Caco-2 (cell line): ENCODE measurements at regions not wholly inside any gene's neighbourhood (a gene's known extent, or its start where the extent isn't known, plus 50 kb on each side); places are given as distances from the start of the nearest gene placed in this dataset.

Experiments used
- BruUV-seq: library from RNA; stranded (reverse); fragments of 400-500 nt; replicated peaks from 2 replicates; lab custom pipeline; 2021; lab: Mats Ljungman, UMichigan
- CTCF ChIA-PET: fragments of 300-600 bp; sonication (Branson Sonifier 250); formaldehyde crosslinking; loops from one replicate; lab custom pipeline; 2022; ENCODE audit warnings: antibody characterized with exemption; lab: Charles Lee
- POLR2A ChIA-PET: fragments of 300-600 bp; sonication (Branson Sonifier 250); formaldehyde crosslinking; loops from one replicate; lab custom pipeline; 2022; ENCODE audit warnings: antibody characterized with exemption; lab: Charles Lee
- DNase-seq, 2 experiments: peaks; one replicate each; pipeline versions ENCODE4 v3.0.0 to v3.0.0-alpha.2; 2020 to 2022
- H3K27me3 ChIP-seq: replicated peaks from 2 replicates; pipeline ENCODE4 v1.6.0; 2011; ENCODE audit warnings: low read length; ENCODE audit not compliant: control insufficient read depth, insufficient read depth
- H3K36me3 ChIP-seq: 2 replicates; pipeline ENCODE4 v1.5.1; 2011; ENCODE audit warnings: low read length; ENCODE audit not compliant: control insufficient read depth, insufficient read depth
- H3K4me1 ChIP-seq: fragments of 250-450 bp; sonication (Bioruptor Pico); 2 replicates; pipeline ENCODE4 v1.5.1; 2020; ENCODE audit warnings: mild to moderate bottlenecking
- H3K4me3 ChIP-seq: 2 replicates; pipeline ENCODE4 v1.5.1; 2011; ENCODE audit warnings: low read depth, mild to moderate bottlenecking, control low read depth, low read length
- H3K9me3 ChIP-seq: fragments of 250-450 bp; sonication (Bioruptor Pico); 2 replicates; pipeline ENCODE4 v1.5.1; 2020; ENCODE audit warnings: mild to moderate bottlenecking, moderate library complexity
- H3K27ac Mint-ChIP-seq: one replicate; pipeline ENCODE4 v1.8.0; 2022; ENCODE audit warnings: mixed read lengths; ENCODE audit not compliant: unreplicated experiment
- H3K27me3 Mint-ChIP-seq: one replicate; pipeline ENCODE4 v1.8.0; 2022; ENCODE audit warnings: mixed read lengths; ENCODE audit not compliant: insufficient read depth, unreplicated experiment
- H3K36me3 Mint-ChIP-seq: one replicate; pipeline ENCODE4 v1.8.0; 2022; ENCODE audit warnings: mild to moderate bottlenecking, mixed read lengths; ENCODE audit not compliant: insufficient read depth, unreplicated experiment
- H3K4me1 Mint-ChIP-seq: one replicate; pipeline ENCODE4 v1.8.0; 2022; ENCODE audit warnings: low read depth, mixed read lengths; ENCODE audit not compliant: unreplicated experiment
- H3K4me3 Mint-ChIP-seq: one replicate; pipeline ENCODE4 v1.8.0; 2022; ENCODE audit warnings: mild to moderate bottlenecking, moderate library complexity, mixed read lengths; ENCODE audit not compliant: unreplicated experiment
- H3K9me3 Mint-ChIP-seq: one replicate; pipeline ENCODE4 v1.8.0; 2022; ENCODE audit warnings: mixed read lengths; ENCODE audit not compliant: unreplicated experiment
- intact Hi-C: fragments of 100-400 bp; cut with micrococcal nuclease; formaldehyde crosslinking; loops from one replicate; pipeline ENCODE4 v1.10.0; 2022; ENCODE audit not compliant: unreplicated experiment
- TF ChIP-seq, protein P1 (sequence below), 2 experiments: fragments of 200-600 bp in 1 of 2; IDR thresholded peaks; 1 replicate in 1 of 2; 2 replicates in 1 of 2; pipeline versions ENCODE4 v1.5.1 to v1.8.0; 2011 to 2022; ENCODE audit warnings: antibody characterized with exemption in 1 of 2, control low read depth in 1 of 2, inconsistent platforms in 1 of 2, low read depth in 1 of 2, low read length in 1 of 2, mild to moderate bottlenecking in 1 of 2, moderate library complexity in 1 of 2; ENCODE audit not compliant: insufficient read depth in 1 of 2, severe bottlenecking in 1 of 2, unreplicated experiment in 1 of 2

DNA sequence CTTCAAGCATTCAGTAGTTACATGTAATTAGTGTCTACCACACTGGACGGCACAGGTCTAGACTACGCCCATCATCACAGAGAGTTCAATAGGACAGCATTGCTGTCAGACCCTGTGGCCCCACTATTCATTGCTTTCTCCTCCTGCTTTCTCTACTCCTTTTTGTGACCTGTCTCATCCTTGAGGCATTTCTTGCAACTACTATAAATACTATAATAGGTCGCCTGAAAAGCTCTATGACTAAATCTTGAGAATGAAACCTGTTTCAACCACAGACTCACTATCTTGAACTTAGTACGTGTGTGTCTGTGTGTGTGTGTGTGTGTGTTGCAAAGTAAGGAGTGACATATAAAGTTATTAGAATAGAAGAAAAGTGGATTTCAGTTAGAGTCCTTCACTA is 252.9 kb upstream of the KLF3 start:
- H3K36me3 Mint-ChIP-seq, result no peaks in the 10 kb centered on the region
- TF ChIP-seq, protein P1, sequence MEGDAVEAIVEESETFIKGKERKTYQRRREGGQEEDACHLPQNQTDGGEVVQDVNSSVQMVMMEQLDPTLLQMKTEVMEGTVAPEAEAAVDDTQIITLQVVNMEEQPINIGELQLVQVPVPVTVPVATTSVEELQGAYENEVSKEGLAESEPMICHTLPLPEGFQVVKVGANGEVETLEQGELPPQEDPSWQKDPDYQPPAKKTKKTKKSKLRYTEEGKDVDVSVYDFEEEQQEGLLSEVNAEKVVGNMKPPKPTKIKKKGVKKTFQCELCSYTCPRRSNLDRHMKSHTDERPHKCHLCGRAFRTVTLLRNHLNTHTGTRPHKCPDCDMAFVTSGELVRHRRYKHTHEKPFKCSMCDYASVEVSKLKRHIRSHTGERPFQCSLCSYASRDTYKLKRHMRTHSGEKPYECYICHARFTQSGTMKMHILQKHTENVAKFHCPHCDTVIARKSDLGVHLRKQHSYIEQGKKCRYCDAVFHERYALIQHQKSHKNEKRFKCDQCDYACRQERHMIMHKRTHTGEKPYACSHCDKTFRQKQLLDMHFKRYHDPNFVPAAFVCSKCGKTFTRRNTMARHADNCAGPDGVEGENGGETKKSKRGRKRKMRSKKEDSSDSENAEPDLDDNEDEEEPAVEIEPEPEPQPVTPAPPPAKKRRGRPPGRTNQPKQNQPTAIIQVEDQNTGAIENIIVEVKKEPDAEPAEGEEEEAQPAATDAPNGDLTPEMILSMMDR (IDR thresholded peaks at IDR 0.05; ENCODE audit: insufficient read depth in 1 of 2, low read depth in 1 of 2, low read length in 1 of 2, severe bottlenecking in 1 of 2, unreplicated experiment in 1 of 2), result no peak
- no peak overlapping the region for H3K4me3 Mint-ChIP-seq
- ChIA-PET POLR2A (no interaction called here), CTCF (no interaction called here)
- H3K27me3 ChIP-seq, result no peaks in the 10 kb centered on the region
- H3K27me3 Mint-ChIP-seq, result no peaks in the 10 kb centered on the region
- no peak for DNase-seq
- H3K4me1 Mint-ChIP-seq, result peaks cover 12% of the 10 kb centered on the region
- no TSS peak for BruUV-seq
- no peaks in the 10 kb centered on the region for H3K36me3 ChIP-seq
- H3K9me3 Mint-ChIP-seq, result no peaks in the 10 kb centered on the region
- H3K4me1 ChIP-seq, result peaks cover 15% of the 10 kb centered on the region
- H3K27ac Mint-ChIP-seq, result no peak overlapping the region
- no peaks in the 10 kb centered on the region for H3K9me3 ChIP-seq
- intact Hi-C loops, result loop anchor here (5.0 kb wide), 1 partner anchor 596 kb away; no protein-coding TSS in a partner anchor
- H3K4me3 ChIP-seq, result no peak overlapping the region

DNA sequence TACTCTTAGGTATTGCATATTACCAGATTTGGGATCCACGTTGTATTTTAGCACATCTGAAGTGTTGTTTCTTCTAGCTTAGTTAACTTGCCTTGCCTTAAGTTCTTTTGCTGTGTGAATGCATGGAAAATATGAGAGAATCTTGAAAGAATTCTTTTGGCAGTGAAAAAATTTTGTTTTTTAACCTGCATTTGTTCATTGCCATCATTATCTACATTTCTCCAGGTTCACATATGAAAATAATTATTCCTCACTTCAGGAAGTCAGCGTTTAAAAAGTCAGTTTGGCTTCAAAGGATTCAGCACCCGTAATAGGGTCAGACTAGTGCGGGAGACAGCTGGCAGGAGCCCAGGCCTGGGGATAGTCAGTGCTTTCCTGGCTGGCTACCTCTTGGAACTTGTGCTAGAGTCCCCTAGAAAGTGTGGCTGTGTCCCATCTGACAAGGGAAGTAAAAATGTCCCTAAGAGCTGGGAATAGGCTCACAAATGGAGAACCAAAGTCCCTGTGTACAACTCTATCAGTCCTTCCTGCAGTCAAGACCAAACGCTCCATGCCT is 251.9 kb upstream of the KLF3 start:
- no peaks in the 10 kb centered on the region for H3K36me3 Mint-ChIP-seq
- peaks cover 12% of the 10 kb centered on the region for H3K4me1 Mint-ChIP-seq
- POLR2A ChIA-PET, result no interaction called here
- Histone ChIP-seq H3K27me3 (no peaks in the 10 kb centered on the region), H3K36me3 (no peaks in the 10 kb centered on the region), H3K4me1 (peaks cover 15% of the 10 kb centered on the region), H3K9me3 (no peaks in the 10 kb centered on the region), H3K4me3 (no peak overlapping the region)
- intact Hi-C loops, result loop anchor here (5.0 kb wide), 1 partner anchor 595 kb away; no protein-coding TSS in a partner anchor
- no peaks in the 10 kb centered on the region for H3K27me3 Mint-ChIP-seq
- TF ChIP-seq, protein P1 (IDR thresholded peaks at IDR 0.05; ENCODE audit: insufficient read depth in 1 of 2, low read depth in 1 of 2, low read length in 1 of 2, severe bottlenecking in 1 of 2, unreplicated experiment in 1 of 2), result no peak
- BruUV-seq, result no TSS peak
- H3K27ac Mint-ChIP-seq, result no peak overlapping the region
- DNase-seq, result no peak
- no peaks in the 10 kb centered on the region for H3K9me3 Mint-ChIP-seq
- H3K4me3 Mint-ChIP-seq, result no peak overlapping the region
- CTCF ChIA-PET, result no interaction called here

DNA sequence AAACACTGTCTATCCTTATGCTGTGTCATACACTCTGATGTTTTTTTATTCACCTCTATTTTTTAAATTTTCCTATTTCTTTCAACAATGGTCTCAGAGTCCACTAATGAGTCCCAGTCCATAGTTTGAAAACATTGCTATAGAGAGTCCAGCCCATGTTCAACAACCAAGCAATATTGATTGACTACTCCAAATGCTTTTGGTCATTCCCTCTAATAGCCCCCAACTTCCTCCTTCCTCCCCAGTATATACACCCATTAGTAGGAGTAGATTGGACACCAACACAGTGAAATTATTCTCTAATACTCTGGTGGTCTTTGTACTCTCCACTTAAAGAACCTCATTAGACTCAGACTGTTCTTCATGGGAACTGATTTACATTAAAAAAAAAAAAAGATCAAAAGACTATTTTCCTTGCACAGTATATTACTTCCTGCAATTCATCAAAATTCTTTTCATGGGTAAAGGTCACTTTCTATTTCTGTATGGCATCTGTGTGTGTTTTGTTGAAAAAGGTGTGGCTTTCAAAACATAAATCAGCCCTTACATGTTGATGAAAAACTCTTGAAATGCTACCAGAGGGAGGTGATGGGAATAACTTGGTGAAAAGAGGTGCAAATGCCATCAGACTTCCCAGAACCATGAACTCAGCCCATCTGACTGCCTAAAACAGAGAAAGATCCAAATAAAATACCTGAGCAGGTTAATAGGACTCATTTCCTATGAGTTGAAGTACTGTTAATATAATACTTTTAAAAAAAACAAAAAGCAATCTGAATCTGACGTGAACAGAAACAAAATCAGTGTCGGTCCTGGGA is 250.3 kb upstream of the KLF3 start:
- Mint-ChIP-seq H3K4me1 (peaks cover 12% of the 10 kb centered on the region), H3K27ac (peak overlapping the region; percentile 29), H3K36me3 (no peaks in the 10 kb centered on the region), H3K27me3 (no peaks in the 10 kb centered on the region), H3K4me3 (no peak overlapping the region), H3K9me3 (peaks cover 11% of the 10 kb centered on the region)
- CTCF ChIA-PET, result no interaction called here
- POLR2A ChIA-PET, result no interaction called here
- no peak overlapping the region for H3K4me3 ChIP-seq
- peaks cover 15% of the 10 kb centered on the region for H3K4me1 ChIP-seq
- H3K27me3 ChIP-seq, result no peaks in the 10 kb centered on the region
- H3K36me3 ChIP-seq, result no peaks in the 10 kb centered on the region
- intact Hi-C loops, result loop anchor here (5.0 kb wide), 1 partner anchor 594 kb away; no protein-coding TSS in a partner anchor
- peak in 1 of 2 experiments; percentile 1 for DNase-seq
- no TSS peak for BruUV-seq
- TF ChIP-seq, protein P1 (IDR thresholded peaks at IDR 0.05; ENCODE audit: insufficient read depth in 1 of 2, low read depth in 1 of 2, low read length in 1 of 2, severe bottlenecking in 1 of 2, unreplicated experiment in 1 of 2), result no peak
- H3K9me3 ChIP-seq, result no peaks in the 10 kb centered on the region
